ENCODE measurements at regions not wholly inside any gene's neighbourhood (a gene's known extent, or its start where the extent isn't known, plus 50 kb on each side); places are given as distances from the start of the nearest gene placed in this dataset.
"Not testable (repeated sequence)": the region's sequence is repeated elsewhere in the genome, so short reads cannot be mapped to it uniquely, and the experiment has no call there.

- DNase-seq: no peak
Measured at GRCh38 chr1:29427614-29428279, 191.4 kb downstream of the PTPRU start.

GRCh38 chr1:29426701-29427279 is 190.5 kb downstream of the PTPRU start:
- DNase-seq: peak; percentile 74

DNA sequence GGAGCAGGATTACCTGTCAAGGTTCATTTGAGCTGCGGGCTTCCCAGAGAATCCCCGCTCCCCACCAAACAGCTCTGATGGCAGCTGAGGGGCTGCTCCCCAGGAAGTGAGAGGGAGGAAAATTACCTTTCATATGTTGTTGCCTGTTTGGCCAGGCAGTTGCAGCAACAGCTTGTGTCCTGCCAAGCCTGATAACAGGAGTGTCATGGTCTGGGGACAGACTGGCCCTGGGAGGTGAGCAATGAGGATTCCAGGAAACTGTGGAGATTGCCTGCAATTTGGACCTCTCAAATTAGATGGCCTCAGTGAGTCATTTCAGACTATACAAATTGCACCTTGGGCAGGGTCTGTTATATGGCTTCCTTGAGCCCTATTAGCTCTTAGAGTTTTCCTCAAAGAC is 189.3 kb downstream of the PTPRU start:
- no peak for DNase-seq

DNA sequence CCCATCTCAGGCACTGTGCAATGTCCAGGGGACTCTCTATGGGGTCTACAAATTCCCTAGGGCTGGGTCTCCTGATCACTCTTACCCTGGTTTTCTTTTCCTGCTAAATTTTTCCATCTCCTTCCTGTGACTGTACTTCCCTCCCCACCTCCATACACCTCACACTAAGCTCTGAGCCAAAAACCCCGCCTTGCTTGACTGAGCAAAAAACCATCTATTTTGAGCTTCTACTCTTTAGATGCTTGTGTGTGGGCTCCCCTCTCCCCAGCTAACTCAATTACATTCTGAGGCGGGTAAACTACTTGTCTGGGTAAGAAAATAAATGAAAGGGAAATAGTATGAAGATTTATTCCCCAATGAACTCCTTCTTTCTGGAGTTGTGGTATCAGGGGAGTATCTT is 187.9 kb downstream of the PTPRU start:
- no peak for DNase-seq

- DNase-seq: no peak
Measured at GRCh38 chr1:29420202-29420601, 183.9 kb downstream of the PTPRU start.

DNA sequence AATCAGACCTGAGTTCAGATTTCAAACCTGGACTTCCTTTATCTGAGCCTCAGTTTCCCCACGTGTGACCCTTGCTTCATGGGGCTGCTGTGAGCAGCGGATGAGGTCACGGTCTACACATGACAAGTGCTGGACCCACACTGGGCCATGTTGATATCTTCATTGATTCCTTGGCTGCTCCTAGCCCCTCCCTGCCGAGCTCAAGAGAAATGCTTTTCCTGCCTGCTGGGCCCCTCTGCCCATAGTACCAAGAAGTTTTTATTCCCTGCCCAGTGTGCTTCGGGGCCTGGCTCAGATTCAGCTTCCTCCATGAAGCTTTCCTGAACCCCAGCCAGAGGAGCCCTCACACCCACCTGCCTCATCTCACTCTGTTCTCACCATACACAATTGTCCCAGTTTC is 181.6 kb downstream of the PTPRU start:
- DNase-seq: no peak

- DNase-seq: no peak
Measured at GRCh38 chr1:29417147-29417858, 181.0 kb downstream of the PTPRU start.

- no peak for DNase-seq
Measured at GRCh38 chr1:29416267-29417146, 180.2 kb downstream of the PTPRU start.

- no peak for DNase-seq
Measured at GRCh38 chr1:29415861-29416260, 179.5 kb downstream of the PTPRU start.

- peak; percentile 45 for DNase-seq
Measured at GRCh38 chr1:29415156-29415830, 179.0 kb downstream of the PTPRU start.

DNA sequence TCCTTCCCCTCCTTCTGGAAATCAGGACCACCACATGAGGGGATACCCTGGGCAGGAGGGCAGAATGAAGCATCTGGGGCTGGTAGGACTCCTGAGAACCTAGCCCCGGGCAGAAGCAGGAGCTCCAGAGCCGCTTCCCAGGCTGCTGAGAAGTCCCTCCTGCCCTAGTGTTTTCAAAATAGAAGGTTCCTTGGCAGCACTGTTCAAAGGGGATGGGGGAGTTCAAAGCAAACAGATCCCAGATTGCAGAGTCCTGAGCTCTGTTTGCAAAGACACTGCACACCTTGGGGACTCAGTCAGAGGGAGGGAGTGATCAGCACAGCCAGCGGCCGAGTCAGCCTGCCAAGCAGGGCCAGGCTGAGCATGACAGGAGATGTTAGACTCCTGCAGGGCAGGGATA is 177.8 kb downstream of the PTPRU start:
- DNase-seq: peak; percentile 67

- no peak for DNase-seq
Measured at GRCh38 chr1:29413661-29414060, 177.3 kb downstream of the PTPRU start.

- DNase-seq: no peak
Measured at GRCh38 chr1:29412591-29412990, 176.3 kb downstream of the PTPRU start.

GRCh38 chr1:29410476-29410875 is 174.2 kb downstream of the PTPRU start:
- peak; percentile 74 for DNase-seq

DNA sequence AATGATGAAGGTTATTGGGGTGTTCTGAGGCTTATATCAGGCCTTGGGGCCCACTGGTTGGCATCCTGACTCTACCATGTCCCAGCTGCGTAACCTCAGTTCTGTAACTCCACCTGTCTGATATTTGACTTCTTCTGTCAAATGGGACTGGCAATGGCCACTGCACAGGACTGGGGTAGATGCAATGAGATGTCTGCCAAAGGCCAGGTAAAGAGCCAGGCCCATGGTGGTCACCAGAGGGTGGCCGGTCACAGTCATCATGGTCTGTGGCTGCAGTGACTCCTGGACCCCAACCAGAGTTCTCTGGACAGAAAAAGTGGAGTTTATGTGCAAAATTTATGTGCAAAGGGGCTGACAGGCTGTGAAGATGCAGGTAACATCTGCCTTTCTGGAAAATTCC is 173.3 kb downstream of the PTPRU start:
- DNase-seq: no peak

DNA sequence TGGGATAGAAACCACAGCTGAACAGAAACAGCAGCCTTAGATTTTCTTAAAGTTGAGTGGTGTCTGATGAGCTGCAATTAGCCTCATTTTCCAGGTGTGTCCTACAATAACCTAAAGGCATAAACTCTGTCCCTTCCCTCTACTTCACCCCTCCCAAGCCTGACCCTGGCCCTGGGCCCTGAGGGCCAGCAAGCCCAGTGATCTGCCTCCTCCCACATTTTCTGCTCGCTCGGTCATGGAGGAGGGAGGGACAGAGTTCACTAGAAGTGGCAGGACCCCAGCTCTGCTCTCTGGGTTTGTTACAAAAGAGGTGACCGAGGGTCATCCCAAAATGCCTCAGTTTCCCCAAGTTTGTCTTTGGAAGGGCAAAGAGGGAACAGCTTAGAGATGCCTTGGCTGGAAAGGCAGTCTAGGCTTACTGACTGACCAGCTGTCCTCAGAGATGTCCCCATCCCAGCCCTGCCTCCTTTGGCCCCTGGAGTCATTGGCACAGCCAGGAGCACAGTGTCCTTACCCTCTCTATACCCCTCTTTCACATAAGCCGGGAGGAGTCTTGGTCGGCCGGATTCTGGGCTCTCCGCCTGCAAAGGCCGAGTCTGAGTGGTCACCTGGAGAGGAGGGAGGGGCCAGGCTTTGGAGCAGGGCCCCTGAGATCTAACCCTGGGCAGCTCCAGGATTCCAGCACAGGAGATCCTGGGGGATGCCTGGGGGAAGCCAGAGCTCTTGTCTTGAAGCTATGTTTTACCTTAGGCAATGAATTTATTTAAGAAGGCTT is 172.7 kb downstream of the PTPRU start:
- DNase-seq: no peak

GRCh38 chr1:29406814-29407213 is 170.5 kb downstream of the PTPRU start:
- DNase-seq: no peak

GRCh38 chr1:29400203-29400602 is 163.9 kb downstream of the PTPRU start:
- DNase-seq: not testable (repeated sequence)

- no peak for DNase-seq
Measured at GRCh38 chr1:29399465-29399864, 163.1 kb downstream of the PTPRU start.

DNA sequence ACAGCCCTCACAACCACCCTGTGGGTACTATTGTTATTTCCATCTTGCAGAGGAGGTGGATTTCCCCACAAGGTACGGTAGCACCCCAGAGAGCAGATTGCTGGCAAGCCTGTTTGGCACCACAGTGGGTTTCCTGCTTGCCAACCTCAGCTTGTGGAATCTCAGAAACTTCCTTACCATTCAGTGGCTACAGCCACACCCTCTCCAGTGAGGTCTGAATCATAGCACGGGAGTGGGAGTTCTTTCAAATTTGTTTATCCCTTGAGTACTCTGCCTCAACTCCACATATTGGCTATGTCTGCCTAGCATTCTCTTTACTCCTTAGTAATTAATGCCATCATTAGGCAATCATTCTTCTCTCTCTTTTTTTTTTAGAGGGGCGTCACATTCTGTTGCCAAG is 162.1 kb downstream of the PTPRU start:
- DNase-seq: no peak

GRCh38 chr1:29397981-29398380 is 161.7 kb downstream of the PTPRU start:
- no peak for DNase-seq

DNA sequence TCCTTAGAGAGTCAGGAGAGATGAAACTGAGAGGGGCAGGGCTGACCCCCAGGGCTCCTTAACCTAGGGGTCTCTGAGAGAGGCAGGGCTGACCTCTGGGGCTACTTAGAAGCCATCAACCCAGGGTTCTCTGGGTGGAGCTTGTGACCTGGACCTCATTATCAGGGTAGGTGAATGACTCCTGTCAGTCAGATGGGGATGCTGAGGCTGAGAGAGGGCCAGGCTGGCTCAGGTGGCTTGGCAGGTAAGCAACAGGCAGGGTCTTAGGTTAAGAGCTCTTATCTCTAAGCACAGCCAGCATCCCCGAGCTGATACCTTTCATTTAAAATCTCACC is 160.9 kb downstream of the PTPRU start:
- no peak for DNase-seq

Data from COR-L47 (cell line).